ENCODE measurements at regions not wholly inside any gene's neighbourhood (a gene's known extent, or its start where the extent isn't known, plus 50 kb on each side); places are given as distances from the start of the nearest gene placed in this dataset.

GRCh38 chr2:118177318-118177717, 89.0 kb downstream of the INSIG2 start:
- TF ChIP-seq, protein P1, sequence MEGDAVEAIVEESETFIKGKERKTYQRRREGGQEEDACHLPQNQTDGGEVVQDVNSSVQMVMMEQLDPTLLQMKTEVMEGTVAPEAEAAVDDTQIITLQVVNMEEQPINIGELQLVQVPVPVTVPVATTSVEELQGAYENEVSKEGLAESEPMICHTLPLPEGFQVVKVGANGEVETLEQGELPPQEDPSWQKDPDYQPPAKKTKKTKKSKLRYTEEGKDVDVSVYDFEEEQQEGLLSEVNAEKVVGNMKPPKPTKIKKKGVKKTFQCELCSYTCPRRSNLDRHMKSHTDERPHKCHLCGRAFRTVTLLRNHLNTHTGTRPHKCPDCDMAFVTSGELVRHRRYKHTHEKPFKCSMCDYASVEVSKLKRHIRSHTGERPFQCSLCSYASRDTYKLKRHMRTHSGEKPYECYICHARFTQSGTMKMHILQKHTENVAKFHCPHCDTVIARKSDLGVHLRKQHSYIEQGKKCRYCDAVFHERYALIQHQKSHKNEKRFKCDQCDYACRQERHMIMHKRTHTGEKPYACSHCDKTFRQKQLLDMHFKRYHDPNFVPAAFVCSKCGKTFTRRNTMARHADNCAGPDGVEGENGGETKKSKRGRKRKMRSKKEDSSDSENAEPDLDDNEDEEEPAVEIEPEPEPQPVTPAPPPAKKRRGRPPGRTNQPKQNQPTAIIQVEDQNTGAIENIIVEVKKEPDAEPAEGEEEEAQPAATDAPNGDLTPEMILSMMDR (IDR thresholded peaks at IDR 0.05; ENCODE audit: insufficient read depth, low read length, poor library complexity, severe bottlenecking), result no peak
- no peak for DNase-seq (ENCODE audit: extremely low read depth, insufficient read length)

GRCh38 chr2:118176601-118177000, 88.3 kb downstream of the INSIG2 start:
- H3K27me3 ChIP-seq (replicated peaks; ENCODE audit: control insufficient read depth, insufficient read depth, low read length), result no peaks in the 10 kb centered on the region; the same call in none of the 2 replicates
- H3K36me3 ChIP-seq (ENCODE audit: control insufficient read depth, insufficient read depth, low read length), result no peaks in the 10 kb centered on the region
- no peak overlapping the region for H3K4me3 ChIP-seq (replicated peaks; ENCODE audit: low read depth, low read length)
- DNase-seq (ENCODE audit: extremely low read depth, insufficient read length), result no peak
- TF ChIP-seq, protein P1 (IDR thresholded peaks at IDR 0.05; ENCODE audit: insufficient read depth, low read length, poor library complexity, severe bottlenecking), result no peak

More at GRCh38 chr2:118177318-118177717, 89.0 kb downstream of the INSIG2 start:
- Histone ChIP-seq H3K36me3 (ENCODE audit: control insufficient read depth, insufficient read depth, low read length) (no peaks in the 10 kb centered on the region), H3K27me3 (replicated peaks; ENCODE audit: control insufficient read depth, insufficient read depth, low read length) (no peaks in the 10 kb centered on the region; the same call in none of the 2 replicates), H3K4me3 (replicated peaks; ENCODE audit: low read depth, low read length) (no peak overlapping the region)

- Histone ChIP-seq H3K36me3 (ENCODE audit: control insufficient read depth, insufficient read depth, low read length) (no peaks in the 10 kb centered on the region), H3K4me3 (replicated peaks; ENCODE audit: low read depth, low read length) (no peak overlapping the region), H3K27me3 (replicated peaks; ENCODE audit: control insufficient read depth, insufficient read depth, low read length) (no peaks in the 10 kb centered on the region; the same call in 1 of the 2 replicates)
- no peak for DNase-seq (ENCODE audit: extremely low read depth, insufficient read length)
- TF ChIP-seq, protein P1 (IDR thresholded peaks at IDR 0.05; ENCODE audit: insufficient read depth, low read length, poor library complexity, severe bottlenecking), result no peak
Measured at GRCh38 chr2:118171546-118171945, 83.3 kb downstream of the INSIG2 start.

DNA sequence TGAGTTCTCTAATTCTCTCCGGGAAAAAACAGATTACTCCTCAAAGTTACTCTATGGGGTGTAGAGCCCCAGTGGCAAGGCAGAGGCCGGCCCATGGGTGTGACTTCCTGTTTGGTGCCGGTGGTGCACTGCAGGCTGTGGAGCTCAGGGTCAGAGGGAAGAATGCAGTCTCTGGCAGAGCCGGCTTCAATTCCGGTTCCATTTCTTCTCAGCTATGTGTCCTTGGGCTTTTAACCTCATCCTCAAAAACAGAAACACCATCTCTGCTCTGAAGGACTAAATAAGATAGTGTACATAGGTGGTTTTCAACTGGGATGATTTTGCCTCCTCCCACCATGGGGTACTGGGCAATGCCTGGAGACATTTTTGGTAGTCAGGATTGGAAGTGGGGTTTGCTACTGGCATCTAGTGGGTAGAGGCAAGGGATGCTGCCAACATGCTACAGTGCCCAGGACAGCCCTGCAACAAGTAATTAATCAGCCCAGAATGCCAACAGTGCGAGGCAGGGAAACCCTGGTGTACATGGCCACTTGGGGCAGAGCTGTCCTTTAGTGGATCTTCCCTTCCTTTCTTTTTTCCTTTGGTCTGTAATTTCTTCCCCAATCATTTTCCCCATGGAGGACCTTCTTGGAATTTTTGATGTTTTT, 81.2 kb downstream of the INSIG2 start:
- Histone ChIP-seq H3K4me3 (replicated peaks; ENCODE audit: low read depth, low read length) (no peak overlapping the region), H3K36me3 (ENCODE audit: control insufficient read depth, insufficient read depth, low read length) (no peaks in the 10 kb centered on the region), H3K27me3 (replicated peaks; ENCODE audit: control insufficient read depth, insufficient read depth, low read length) (no peaks in the 10 kb centered on the region; the same call in 1 of the 2 replicates)
- TF ChIP-seq, protein P1 (IDR thresholded peaks at IDR 0.05; ENCODE audit: insufficient read depth, low read length, poor library complexity, severe bottlenecking), result no peak
- no peak for DNase-seq (ENCODE audit: extremely low read depth, insufficient read length)

GRCh38 chr2:118168615-118169014, 80.3 kb downstream of the INSIG2 start:
- Histone ChIP-seq H3K27me3 (replicated peaks; ENCODE audit: control insufficient read depth, insufficient read depth, low read length) (no peaks in the 10 kb centered on the region; the same call in 1 of the 2 replicates), H3K4me3 (replicated peaks; ENCODE audit: low read depth, low read length) (no peak overlapping the region), H3K36me3 (ENCODE audit: control insufficient read depth, insufficient read depth, low read length) (no peaks in the 10 kb centered on the region)
- DNase-seq (ENCODE audit: extremely low read depth, insufficient read length), result no peak
- TF ChIP-seq, protein P1 (IDR thresholded peaks at IDR 0.05; ENCODE audit: insufficient read depth, low read length, poor library complexity, severe bottlenecking), result no peak
